Activated CD8-positive, alpha-beta T cell treated with anti-CD3 and anti-CD28 coated beads for 36 hours (primary cell): ENCODE measurements at regions not wholly inside any gene's neighbourhood (a gene's known extent, or its start where the extent isn't known, plus 50 kb on each side); places are given as distances from the start of the nearest gene placed in this dataset.

Source experiments
- ATAC-seq: fragments of 200-7000 bp; cut with Tn5 transposase; one replicate; pipeline ENCODE4 v1.10.0; 2021; ENCODE audit warnings: mild to moderate bottlenecking, moderate library complexity
- CTCF ChIA-PET: fragments of 350-600 bp; sonication (Branson Sonifier 250); formaldehyde crosslinking; loops from one replicate; lab custom pipeline; 2021; ENCODE audit warnings: antibody characterized with exemption; lab: Charles Lee
- POLR2A ChIA-PET: fragments of 350-600 bp; sonication (Branson Sonifier 250); formaldehyde crosslinking; loops from one replicate; lab custom pipeline; 2021; ENCODE audit warnings: antibody characterized with exemption; lab: Charles Lee
- DNase-seq: peaks from one replicate; pipeline ENCODE4 v3.0.0-alpha.2; 2020
- H3K27ac Mint-ChIP-seq: one replicate; pipeline ENCODE4 v1.8.0; 2021; ENCODE audit warnings: mild to moderate bottlenecking, mixed read lengths
- H3K27me3 Mint-ChIP-seq: one replicate; pipeline ENCODE4 v1.8.0; 2021; ENCODE audit warnings: mixed read lengths
- H3K36me3 Mint-ChIP-seq: one replicate; pipeline ENCODE4 v1.8.0; 2021; ENCODE audit warnings: low read depth, mixed read lengths
- H3K4me1 Mint-ChIP-seq: one replicate; pipeline ENCODE4 v1.8.0; 2021; ENCODE audit warnings: low read depth, mixed read lengths
- H3K4me3 Mint-ChIP-seq: one replicate; pipeline ENCODE4 v1.8.0; 2021; ENCODE audit warnings: mild to moderate bottlenecking, moderate library complexity, mixed read lengths
- H3K9me3 Mint-ChIP-seq: one replicate; pipeline ENCODE4 v1.8.0; 2021; ENCODE audit warnings: mixed read lengths
- intact Hi-C: fragments of 100-400 bp; cut with micrococcal nuclease; formaldehyde crosslinking; loops from one replicate; pipeline ENCODE4 v1.10.0; 2022
- TF ChIP-seq, protein P1 (sequence below): fragments of 200-600 bp; IDR thresholded peaks from one replicate; pipeline ENCODE4 v1.8.0; 2022; ENCODE audit warnings: antibody characterized with exemption, mild to moderate bottlenecking

DNA sequence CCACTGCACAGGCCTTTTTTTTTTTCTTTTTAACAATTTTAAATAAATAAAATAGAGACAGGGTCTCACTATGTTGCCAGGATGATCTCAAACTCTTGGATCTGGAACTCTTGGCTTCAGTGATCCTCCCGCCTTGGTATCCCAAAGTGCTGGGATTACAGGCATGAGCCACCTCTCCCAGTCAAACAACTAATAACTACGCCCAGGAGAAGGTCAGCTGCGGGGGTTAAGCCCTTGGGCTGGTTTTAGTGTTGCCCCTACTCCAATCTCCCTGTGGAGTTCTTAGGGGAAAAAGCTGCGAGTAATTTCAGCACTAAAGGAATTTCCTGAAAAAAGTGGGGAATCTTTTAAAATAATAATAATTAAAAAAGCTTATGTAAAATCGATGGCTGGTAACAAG, 96.4 kb upstream of the XPO1 start:
- Mint-ChIP-seq H3K27ac (no peak overlapping the region), H3K4me3 (no peak overlapping the region), H3K4me1 (no peaks in the 10 kb centered on the region), H3K9me3 (no peaks in the 10 kb centered on the region), H3K27me3 (no peaks in the 10 kb centered on the region), H3K36me3 (no peaks in the 10 kb centered on the region)
- intact Hi-C loops = no loop called here
- TF ChIP-seq, protein P1, sequence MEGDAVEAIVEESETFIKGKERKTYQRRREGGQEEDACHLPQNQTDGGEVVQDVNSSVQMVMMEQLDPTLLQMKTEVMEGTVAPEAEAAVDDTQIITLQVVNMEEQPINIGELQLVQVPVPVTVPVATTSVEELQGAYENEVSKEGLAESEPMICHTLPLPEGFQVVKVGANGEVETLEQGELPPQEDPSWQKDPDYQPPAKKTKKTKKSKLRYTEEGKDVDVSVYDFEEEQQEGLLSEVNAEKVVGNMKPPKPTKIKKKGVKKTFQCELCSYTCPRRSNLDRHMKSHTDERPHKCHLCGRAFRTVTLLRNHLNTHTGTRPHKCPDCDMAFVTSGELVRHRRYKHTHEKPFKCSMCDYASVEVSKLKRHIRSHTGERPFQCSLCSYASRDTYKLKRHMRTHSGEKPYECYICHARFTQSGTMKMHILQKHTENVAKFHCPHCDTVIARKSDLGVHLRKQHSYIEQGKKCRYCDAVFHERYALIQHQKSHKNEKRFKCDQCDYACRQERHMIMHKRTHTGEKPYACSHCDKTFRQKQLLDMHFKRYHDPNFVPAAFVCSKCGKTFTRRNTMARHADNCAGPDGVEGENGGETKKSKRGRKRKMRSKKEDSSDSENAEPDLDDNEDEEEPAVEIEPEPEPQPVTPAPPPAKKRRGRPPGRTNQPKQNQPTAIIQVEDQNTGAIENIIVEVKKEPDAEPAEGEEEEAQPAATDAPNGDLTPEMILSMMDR = no peak
- POLR2A ChIA-PET = no interaction called here
- CTCF ChIA-PET = interaction anchor here (0.9 to 1.5 kb wide), 2 partner anchors 10 to 11 kb away, joined by 3 read pairs; no protein-coding TSS in a partner anchor
- no peak for ATAC-seq
- no peak for DNase-seq

DNA sequence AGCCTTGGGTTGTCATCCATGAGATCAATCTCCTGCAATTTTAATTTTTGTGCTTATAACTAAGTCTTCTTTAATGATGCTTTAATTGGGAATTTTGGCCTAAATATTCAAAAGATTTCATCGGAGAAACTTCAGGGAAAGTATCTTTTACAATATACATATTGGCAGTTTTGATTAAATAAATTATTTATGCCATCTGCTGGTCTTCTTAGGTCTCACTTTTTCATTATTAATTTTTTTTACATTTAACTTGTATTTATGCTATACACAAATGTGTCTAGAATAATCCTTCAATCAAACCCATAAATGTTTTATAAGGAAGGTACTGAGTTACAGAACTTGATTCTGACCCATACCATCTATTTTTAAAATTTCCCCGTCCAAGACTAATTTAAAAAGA, 95.1 kb upstream of the XPO1 start:
- CTCF ChIA-PET = no interaction called here
- no peaks in the 10 kb centered on the region for H3K9me3 Mint-ChIP-seq
- ATAC-seq (no peak), DNase-seq (no peak)
- H3K4me1 Mint-ChIP-seq = no peaks in the 10 kb centered on the region
- POLR2A ChIA-PET = no interaction called here
- H3K27ac Mint-ChIP-seq = no peak overlapping the region
- H3K4me3 Mint-ChIP-seq = no peak overlapping the region
- TF ChIP-seq, protein P1 = peak; percentile 29
- H3K36me3 Mint-ChIP-seq = no peaks in the 10 kb centered on the region
- intact Hi-C loops = no loop called here
- H3K27me3 Mint-ChIP-seq = no peaks in the 10 kb centered on the region

DNA sequence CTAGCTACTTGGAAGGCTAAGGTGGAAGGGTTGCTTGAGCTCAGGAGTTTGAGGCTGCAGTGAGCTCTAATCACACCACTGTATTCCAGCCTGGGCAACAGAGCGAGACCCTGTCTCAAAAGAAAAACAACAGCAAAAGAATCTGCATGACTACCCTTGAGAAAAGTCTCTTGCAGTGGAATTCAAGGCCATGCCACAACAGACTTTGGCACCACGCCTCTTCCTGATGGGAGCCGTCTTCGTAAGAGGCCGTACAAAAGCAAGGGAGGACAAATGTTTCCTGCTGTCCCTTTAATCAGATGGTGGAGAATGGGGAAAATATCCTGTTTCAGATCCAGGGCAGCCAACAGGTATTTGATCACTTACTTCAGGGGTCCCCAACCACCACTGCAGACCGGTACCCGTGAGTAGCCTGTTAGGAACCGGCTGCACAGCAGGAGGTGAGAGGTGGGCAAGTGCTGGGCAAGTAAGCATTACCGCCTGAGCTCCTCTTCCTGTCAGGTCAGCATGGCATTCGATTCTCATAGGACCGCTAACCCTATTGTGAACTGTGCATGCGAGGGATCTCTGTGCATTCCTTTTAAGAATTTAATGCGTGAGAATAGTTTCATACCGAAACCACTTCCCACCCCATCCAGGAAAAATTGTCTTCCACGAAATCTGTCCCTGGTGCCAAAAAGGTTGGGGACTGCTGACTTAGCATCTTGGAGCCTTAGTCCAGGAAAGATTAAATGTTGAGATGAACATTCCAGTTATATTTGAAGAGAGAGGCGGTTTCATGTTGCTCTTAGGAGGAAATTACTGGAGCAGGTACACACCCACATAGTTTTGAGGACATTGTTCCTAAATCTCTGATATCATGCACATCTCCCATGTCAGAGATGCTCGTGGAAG, 94.4 kb upstream of the XPO1 start:
- Mint-ChIP-seq H3K4me3 (no peak overlapping the region), H3K36me3 (no peaks in the 10 kb centered on the region), H3K27me3 (no peaks in the 10 kb centered on the region), H3K27ac (no peak overlapping the region), H3K4me1 (no peaks in the 10 kb centered on the region), H3K9me3 (no peaks in the 10 kb centered on the region)
- TF ChIP-seq, protein P1 = no peak
- intact Hi-C loops = no loop called here
- ATAC-seq = no peak
- ChIA-PET CTCF (no interaction called here), POLR2A (no interaction called here)
- DNase-seq = no peak

DNA sequence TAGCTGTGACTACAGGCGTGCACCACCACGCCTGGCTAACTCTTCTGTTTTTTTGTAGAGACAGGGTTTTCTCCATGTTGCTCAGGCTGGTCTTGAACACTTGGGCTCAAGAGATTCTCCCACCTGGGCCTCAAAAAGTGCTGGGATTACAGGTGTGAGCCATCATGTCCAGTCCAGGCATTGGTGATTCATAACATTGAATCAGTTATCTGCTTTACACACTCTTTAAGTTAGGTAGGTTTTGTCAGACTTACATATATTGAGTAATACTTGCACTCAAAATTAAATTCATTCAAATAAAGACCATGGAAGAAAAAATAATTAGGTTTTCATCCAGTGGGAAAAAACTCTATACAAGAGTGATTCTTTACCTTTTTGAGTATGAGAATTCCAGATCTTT, 93.2 kb upstream of the XPO1 start:
- H3K36me3 Mint-ChIP-seq = no peaks in the 10 kb centered on the region
- no peak for ATAC-seq
- intact Hi-C loops = no loop called here
- ChIA-PET CTCF (no interaction called here), POLR2A (no interaction called here)
- no peak overlapping the region for H3K4me3 Mint-ChIP-seq
- H3K4me1 Mint-ChIP-seq = no peaks in the 10 kb centered on the region
- DNase-seq = no peak
- H3K27me3 Mint-ChIP-seq = no peaks in the 10 kb centered on the region
- no peak overlapping the region for H3K27ac Mint-ChIP-seq
- H3K9me3 Mint-ChIP-seq = no peaks in the 10 kb centered on the region
- TF ChIP-seq, protein P1 = no peak

DNA sequence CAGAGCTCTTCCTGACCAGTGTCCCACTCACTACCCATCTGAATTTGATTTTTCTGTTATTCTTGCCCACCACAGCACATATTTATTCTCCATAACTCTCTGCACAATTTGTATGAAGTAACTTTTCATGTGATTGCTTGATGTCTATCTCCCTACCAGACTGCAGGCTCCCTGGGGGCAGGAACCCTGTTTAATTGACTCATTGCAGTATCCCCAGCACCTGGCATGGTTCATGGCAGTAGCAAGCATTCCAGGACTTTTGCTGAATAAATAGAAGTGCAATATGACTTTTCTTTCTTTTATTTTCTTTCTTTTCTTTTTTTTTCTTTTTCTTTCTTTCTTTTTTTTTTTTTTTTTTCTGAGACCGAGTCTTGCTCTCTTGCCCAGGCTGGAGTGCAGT, 88.7 kb upstream of the XPO1 start:
- Mint-ChIP-seq H3K4me3 (no peak overlapping the region), H3K9me3 (no peaks in the 10 kb centered on the region), H3K27ac (no peak overlapping the region), H3K36me3 (no peaks in the 10 kb centered on the region), H3K27me3 (no peaks in the 10 kb centered on the region), H3K4me1 (no peaks in the 10 kb centered on the region)
- DNase-seq (no peak), ATAC-seq (no peak)
- CTCF ChIA-PET = no interaction called here
- TF ChIP-seq, protein P1 = no peak
- POLR2A ChIA-PET = no interaction called here
- intact Hi-C loops = no loop called here
